HG03064 (cell line): ENCODE measurements at regions not wholly inside any gene's neighbourhood (a gene's known extent, or its start where the extent isn't known, plus 50 kb on each side); places are given as distances from the start of the nearest gene placed in this dataset.

ENCODE experiments used
- ATAC-seq: cut with Tn5 transposase; IDR thresholded peaks from one replicate; pipeline ENCODE4 v1.9.1; 2021; ENCODE audit warnings: low read depth; ENCODE audit not compliant: unreplicated experiment

DNA sequence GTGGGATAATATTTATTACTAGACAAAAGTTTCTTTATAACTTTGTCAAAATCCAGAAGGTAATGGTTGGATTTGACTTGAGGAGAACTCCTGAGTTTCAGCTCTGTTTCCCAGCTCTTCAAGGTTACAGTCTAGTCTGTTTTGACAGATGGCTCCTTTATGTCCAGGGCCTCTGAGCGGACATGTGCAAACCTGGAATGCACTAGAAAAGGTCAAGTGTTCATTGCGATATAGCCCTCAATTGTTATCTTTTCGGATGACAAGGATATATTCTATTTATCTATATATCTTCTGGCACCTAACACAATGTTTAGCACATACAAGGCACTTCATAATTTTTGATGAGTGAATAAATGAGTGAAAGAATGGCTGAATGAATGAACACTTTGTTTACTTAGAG is 513.2 kb upstream of the GOLIM4 start:
- ATAC-seq: no peak

DNA sequence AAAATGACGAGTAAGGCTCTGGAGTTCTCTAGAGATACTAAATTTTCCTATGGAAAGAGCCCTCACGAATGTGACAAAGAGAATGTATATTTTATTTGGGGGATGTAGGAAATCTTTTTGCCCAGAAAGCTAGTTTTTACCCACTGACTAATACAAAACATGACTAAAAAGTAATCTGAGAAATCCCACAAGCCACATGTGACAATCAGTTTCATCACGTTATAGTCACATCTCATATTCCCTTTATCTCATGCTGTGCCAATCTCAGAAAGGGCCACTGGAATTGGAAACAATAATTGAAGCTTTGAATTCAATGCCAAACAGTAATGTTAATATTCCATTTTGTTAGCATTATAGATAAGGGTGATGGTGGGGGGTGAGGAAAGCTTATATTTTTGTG is 509.0 kb upstream of the GOLIM4 start:
- no peak for ATAC-seq

DNA sequence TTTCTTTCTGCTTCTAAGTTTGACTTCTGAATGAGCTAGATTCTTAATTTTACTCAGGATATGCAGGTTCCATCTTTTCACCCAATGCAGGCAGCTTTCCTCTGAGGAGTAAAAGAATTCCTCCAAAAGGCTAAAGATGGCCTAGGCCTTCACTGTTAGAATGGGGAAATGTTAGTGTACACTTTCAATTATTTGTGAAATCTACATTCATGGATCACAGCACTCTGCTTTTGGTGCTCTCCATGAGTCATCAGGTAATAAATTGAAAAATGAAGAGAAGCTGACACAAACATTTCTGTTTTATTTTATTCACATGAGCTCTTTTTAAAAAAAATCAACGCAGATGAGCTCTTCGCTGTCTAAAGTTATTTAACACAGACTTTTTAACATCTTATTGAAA is 502.5 kb upstream of the GOLIM4 start:
- no peak for ATAC-seq

DNA sequence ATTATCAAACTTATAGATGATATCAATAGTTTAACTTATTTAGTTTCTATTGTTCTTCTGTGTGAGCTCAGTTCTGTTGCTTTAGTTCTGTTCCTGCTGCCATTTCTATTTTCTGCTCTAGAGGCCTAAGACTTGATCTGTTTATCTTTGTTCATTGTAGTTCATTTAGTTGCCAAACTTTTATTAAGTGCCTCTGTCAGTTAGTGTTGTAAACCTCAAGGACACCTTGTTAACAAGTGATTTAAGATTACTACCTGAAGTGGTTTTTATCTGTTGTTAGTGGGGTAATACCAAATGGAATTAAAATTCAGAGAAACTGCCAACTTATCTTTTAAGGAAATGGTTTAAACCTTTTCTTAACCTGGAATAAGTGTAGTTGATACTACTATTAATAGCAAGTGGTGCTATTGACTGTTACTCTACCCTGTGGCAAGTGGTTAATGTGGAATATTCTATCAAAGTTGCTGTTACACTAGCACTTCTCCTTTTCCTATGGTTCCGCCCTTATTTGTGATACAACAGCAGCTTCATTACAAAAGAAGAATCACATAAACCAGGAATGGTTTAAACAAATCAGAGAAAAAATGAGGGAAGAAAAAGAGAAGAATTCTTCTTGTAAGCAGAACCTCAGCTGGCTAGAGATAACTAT is 500.6 kb upstream of the GOLIM4 start:
- ATAC-seq: no peak

DNA sequence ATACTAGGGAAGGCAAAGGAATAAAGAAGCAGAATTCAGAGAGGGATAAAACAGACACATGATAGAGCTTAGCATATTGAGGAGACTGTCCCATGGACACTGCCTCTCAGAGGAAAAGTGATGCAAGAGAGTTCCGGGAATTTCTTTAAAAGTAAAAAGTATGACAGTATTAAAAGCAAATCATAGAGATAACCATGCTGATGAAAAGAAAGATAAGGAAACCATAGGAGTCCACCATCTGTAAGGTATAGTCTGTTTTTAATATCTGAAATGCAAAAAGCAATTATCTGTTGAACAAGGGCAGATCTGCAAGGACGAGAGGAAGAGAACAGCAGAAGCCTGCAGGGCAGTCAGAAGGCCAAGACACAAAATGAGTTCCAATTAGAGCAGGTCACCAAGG is 495.9 kb upstream of the GOLIM4 start:
- no peak for ATAC-seq

DNA sequence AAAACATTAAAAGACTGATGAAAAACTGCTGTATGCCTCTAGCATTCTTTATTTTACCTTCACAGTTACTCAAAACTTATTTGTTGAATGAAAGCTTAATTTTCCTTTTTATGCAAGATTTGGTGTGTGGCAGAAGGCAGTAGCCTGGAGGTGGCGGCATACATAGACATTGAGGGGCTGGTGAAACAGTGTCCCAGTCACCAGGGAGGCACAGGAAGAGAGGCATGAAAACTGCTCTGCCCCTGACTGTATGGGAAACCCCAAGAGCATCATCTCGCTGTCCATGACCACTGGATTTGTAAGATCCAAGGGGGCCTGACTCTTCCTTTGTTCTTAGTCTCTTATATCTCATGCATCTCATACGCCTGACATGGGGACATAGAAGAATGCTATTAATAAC is 493.7 kb upstream of the GOLIM4 start:
- no peak for ATAC-seq

DNA sequence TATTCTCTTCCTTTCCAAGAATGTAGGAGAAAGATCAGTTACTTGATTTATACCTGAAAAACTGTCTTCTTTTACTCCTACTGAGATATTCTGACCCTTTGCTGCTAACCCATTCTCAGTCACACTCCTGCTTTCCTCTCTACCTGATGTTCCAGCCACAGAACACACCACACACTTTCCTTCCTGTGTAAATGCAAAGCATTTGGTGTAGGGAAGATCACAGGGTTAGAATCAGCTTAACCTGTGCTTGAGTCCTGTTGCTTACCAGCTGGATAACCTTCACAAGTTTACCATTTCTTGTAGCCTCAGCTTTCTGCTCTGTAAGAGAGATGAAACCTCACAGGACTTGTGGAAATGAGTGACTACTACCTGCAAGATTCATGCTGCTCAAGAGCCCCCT is 489.8 kb upstream of the GOLIM4 start:
- ATAC-seq: no peak

DNA sequence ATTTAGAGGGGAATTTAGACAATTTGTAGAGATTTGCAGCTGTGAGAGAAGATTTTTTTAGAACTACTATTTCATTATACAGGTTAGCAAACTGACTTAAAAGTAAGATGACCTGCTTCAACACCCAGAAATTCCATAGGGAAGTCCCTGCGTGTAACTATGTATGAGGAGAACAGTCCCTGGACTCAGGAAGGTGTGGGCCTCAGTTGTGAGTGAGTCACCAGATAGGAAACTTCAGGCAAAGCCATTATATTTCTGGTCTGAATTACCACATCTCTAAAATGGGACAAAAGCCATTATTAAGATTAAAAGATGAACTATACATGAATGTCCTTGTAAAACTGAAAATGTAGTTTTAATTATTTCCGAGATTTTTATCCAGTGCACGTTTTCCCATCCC is 488.3 kb upstream of the GOLIM4 start:
- ATAC-seq: no peak

DNA sequence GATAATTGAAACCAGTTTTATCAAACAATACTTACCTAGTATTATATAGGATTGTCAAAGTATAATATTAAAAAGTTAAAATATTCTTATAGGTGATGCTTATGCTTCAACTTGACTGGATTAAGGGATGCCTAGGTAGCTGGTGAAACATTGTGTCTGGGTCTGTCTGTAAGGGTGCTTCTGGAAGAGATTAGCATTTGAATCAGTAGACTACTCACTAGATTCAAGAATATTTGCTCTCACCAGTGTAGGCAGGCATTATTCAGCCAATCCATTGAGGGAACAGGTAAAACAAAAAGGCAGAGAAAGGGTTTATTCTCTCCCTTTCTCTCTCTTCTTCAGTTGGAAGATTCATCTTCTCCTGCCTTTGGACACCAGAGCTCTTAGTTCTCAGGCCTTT is 486.8 kb upstream of the GOLIM4 start:
- no peak for ATAC-seq

DNA sequence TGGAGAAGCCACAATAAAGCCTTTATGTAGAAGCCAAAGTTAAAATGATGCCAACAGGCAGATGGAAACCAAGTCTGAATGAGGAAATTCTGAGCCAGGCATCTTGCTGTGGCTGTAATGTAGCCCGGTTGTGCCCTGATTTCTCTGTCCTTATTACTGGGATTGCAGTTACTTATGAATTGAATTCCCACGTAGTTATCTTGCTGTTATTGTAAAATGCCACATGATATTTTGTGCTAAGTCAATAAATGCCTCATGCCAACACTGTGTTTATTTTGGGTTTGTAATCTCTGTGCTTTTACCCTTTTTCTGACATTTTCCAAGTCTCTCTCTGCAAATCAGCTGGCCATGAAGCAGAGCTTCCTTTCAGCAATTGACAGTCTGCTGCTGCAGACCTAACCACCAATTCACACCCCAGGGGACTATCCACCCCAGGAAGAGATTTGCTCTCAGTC is 486.1 kb upstream of the GOLIM4 start:
- ATAC-seq: no peak

DNA sequence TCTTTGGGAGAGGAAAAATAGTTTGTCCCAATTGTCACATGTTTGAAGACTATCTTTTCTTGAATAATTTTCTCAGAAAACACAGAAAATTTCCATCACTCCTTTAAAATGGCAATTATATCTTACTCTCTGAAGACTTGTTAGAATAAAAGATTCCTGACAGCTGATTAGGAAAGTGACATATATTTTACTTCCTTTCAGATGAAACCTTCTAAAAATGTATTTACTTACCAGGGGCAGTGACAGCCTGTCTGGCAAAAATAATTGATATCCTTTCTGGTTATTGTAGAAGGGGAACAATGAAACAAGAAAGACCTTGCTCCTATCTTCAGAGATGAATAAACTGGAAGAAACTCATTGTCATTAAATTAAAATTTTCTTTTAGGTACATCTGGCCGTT is 483.3 kb upstream of the GOLIM4 start:
- no peak for ATAC-seq

DNA sequence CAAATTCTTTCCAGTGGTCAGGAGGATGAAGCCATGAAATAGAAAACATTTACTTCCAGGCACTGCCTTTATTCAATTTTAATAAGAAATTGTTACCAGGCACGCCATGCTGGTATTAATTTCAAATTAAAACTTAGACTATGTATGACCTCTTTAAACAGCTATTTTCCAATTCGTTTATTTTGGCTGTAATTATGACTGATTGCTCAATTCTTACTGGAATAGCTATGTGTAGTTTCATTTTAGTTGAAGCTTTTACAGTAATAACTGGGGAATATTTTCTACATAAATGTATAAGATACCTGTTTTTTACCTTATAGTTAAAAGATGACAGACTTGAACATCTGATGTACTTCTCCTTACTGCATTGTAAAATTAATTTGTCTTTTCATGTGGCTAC is 480.0 kb upstream of the GOLIM4 start:
- ATAC-seq: no peak

DNA sequence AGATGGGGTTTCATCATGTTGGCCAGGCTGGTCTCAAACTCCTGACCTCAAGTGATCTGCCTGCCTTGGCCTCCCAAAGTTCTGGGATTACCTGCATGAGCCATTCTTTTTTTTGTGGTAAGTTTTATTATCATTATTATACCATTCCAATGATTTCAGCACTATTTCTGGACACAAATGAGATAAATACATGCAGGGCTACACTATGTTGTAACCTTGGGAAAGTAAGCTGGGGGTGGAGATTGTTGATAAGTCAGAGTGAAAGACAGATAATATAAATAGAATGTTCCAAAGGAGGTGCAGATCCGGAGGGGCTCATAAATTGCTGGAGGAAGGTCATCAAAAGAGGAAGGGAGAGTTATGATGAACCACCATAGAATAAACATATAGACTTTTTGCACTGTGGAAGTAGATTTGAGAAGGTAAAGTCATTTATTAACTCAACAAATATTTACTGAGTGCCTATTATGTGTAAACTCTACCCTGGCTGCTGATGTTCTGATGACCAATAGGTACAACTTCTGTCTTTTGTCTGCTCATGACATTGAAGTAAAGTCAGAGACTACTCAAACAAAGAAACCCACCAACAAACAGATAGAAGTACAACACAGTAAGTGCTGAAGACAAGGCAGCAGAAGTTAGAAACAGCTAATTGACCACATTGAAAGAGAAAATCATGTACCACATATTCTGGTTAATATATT is 478.9 kb upstream of the GOLIM4 start:
- no peak for ATAC-seq

DNA sequence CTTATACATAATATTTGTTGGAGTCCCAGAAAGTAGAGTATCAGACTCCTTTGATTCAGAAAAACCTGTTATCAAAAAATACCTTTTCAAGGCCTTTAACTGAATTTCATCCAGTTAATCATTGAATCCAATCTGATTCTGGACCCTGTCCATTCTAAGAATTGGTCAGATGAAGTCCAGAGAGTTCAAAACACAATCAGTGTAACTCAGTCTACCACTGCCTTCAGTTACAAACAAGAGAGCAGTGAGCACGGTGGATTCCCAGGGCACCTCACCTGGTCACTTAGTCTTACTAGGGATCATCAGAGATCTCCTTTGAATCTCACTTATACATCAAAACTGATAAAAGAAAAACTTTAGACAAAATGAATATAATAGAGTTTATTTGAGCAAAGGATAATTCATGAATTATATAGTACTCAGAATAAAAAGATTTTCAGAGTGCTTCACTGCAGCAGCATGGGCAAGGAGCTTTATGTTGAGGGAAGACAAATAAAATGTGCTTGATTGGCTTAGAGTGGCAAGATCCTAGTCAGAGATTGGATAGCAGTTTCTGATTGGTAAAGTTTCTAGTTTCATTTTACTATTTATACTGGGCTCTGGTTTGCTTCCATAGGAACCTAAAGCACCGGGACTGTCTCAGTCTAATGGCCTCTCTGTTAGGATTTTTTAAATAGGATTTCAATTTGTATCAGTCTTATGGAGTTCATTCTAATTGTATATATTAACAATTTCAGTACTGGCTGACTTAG is 474.9 kb upstream of the GOLIM4 start:
- no peak for ATAC-seq

DNA sequence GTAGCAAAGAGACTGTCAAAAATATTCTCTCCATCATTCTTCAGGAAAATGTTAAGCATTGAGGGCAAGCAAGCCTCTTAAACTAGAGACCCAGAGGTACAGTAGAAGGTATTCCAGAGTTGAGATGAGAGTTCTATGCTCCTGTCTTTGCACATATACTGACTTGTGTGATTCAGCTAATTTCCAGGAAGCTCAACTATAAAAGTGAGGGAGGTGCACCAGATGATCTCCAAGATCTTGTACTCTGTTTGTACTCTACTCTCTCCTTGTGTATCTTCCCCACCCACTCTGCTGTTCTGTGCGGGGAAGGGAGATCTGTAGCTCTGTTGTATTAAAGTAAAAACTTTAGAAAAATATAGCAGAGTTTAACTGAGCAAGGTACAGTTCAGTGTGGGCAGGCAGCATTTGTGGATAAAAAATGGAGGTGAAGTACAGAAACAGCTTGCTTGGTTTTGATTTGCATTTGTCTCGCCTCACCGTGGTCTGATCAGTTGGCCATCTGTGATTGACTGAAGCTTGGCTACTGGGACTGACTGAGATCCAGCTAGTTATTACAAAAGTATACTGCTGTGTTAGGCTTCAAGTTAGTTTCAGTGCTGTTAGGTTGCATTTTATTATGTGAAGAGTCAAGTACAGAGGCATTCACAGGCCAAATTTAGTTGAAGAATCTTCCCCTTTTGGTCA is 463.1 kb upstream of the GOLIM4 start:
- no peak for ATAC-seq

DNA sequence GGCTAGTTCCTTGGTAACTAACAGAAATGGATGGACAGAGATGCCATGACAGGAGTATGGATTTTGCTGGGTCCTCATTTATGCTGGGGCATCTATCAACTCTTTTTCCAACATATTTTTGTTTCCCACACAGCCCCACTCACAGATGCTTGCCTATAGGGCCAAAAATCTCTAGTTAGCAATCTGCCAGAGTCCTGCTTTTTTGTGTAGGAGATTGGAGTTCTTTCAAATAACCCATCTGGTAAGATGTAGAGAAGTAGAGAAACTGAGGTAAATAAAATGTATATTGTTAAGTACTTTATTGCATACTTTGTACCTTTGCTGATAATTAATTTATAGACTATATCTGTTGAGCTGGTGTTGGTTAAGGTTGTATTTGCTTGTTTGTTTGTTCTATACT is 456.5 kb upstream of the GOLIM4 start:
- no peak for ATAC-seq

DNA sequence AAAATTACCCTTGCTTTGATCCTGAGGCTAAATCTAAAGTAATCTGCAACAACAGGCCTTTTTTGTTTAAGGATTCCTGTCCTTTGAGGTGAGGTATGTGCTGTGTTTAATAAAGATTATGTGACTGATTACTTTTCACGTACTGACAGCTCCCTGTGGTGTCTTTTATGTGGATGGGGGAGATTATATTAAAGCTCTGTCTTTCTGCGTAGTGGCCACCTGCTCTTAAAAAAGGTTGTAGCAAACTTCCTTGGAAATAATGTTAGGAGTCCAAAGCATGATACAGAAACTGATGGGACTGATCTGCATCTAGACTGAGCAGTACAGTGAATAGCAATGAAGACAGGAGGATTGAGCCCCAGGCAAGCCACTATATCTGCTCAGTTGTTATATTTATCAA is 453.0 kb upstream of the GOLIM4 start:
- no peak for ATAC-seq

DNA sequence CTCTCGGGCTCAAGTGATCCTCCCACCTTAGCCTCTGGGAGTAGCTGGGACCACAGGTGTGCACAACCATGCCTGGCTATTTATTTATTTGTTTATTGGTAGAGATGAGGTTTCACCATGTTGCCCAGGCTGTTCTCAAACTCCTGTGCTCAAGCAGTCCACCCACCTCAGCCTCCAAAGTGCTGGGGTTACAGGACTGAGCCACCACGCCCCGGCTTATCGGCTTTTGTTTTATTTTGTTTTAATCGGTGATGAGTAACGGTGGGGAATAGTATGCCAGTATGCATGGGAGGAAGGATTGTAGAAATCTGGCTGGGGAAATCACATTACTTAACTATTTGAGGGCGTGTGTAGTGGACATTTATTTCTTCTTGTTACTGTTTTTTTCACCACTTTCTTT is 451.0 kb upstream of the GOLIM4 start:
- no peak for ATAC-seq

DNA sequence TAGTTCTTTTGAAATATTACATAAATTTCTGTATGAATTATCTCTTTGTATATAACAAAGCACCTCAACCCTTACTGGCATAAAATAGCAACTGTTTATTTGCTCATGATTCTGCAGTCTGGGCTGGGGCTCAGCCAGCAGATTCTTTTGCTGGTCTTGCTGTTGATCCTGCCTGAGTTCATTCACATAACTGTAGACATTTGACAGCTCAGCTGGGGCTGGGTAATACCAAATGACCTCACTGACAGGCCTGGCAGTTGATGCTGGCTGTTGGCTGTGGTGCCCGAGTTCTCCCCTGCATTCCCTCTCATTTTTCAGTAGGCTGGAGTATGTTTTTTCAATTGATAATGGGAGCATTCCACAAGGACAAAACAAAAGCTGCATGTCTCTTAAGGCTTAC is 449.9 kb upstream of the GOLIM4 start:
- no peak for ATAC-seq

DNA sequence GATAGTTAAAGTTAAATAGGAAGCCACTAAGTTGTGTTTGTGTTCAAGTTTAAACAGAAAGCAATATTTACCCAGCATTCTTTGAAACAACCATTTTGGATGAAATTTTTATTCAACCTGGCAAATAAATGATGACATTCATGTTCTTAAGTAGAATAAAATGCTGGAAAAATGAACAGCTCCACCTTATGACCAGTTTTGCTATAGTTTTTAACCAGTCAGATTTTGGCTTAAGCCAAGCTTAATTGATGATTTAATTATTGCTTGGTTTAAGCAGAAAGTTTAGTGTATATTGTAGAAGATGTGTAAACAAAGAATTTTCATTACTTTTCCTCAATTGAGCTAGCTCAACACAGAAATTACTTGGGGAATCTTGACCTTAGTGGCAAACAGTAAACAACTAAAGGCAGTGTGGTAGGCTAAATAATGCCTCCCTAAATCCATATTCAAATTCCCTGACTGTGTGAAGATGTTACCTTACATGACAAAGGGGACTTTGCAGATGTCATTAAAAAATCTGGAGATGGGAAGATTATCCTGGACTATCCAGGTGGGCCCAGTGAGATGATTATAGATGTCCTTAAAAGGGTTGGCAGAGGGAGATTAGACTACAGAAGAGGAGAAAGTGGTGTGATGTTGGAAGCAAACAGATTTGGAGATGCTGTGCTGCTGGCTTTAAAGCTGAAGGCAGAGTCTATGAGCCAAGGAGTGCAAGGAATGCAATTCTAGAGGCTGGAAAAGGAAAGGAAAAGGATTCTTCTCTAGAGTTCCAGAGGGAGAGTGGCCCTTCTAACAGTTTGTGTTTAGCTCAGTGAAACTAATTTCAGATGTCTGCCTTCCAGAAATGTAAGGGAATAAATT is 448.6 kb upstream of the GOLIM4 start:
- ATAC-seq: no peak
